Sigmoid colon (tissue), 4 donors: ENCODE measurements at regions not wholly inside any gene's neighbourhood (a gene's known extent, or its start where the extent isn't known, plus 50 kb on each side); places are given as distances from the start of the nearest gene placed in this dataset.

Experiments used
- CTCF ChIP-seq, 4 experiments: fragments of 450-650 bp in 3 of 4; fragments of 200-600 bp in 1 of 4; IDR thresholded peaks; one replicate each; pipeline ENCODE4 v1.5.1; 2016 to 2019; ENCODE audit warnings: antibody characterized with exemption in 4 of 4, mild to moderate bottlenecking in 3 of 4, moderate library complexity in 2 of 4
- POLR2A ChIP-seq, 2 donors: fragments of 450-650 bp; IDR thresholded peaks; one replicate each; pipeline ENCODE4 v1.6.1; 2016; ENCODE audit warnings: antibody characterized with exemption in 2 of 2, mild to moderate bottlenecking in 2 of 2, moderate library complexity in 2 of 2
- POLR2AphosphoS5 ChIP-seq, 4 donors: sonication (generic); formaldehyde crosslinking; IDR thresholded peaks; one replicate each; pipeline ENCODE4 v1.6.1; 2017; ENCODE audit warnings: antibody characterized with exemption in 4 of 4

GRCh38 chr15:39058351-39059131 lies 493.9 kb upstream of the RASGRP1 start:
- no peak for TF ChIP-seq CTCF (IDR thresholded peaks at IDR 0.05)
- TF ChIP-seq POLR2AphosphoS5 (IDR thresholded peaks at IDR 0.05): no peak
- no peak for TF ChIP-seq POLR2A (IDR thresholded peaks at IDR 0.05)
